GM21526 (cell line): ENCODE measurements at regions not wholly inside any gene's neighbourhood (a gene's known extent, or its start where the extent isn't known, plus 50 kb on each side); places are given as distances from the start of the nearest gene placed in this dataset.
"Not testable (repeated sequence)": the region's sequence is repeated elsewhere in the genome, so short reads cannot be mapped to it uniquely, and the experiment has no call there.

ENCODE experiments used
- ATAC-seq: cut with Tn5 transposase; IDR thresholded peaks from one replicate; pipeline ENCODE4 v1.9.1; 2021; ENCODE audit warnings: moderate library complexity; ENCODE audit not compliant: unreplicated experiment, low FRiP score

GRCh38 chr1:187680823-187681222 lies 852.1 kb downstream of the PLA2G4A start:
- ATAC-seq: no peak

GRCh38 chr1:187682112-187682511 lies 853.4 kb downstream of the PLA2G4A start:
- ATAC-seq: no peak

GRCh38 chr1:187685333-187685732 lies 856.6 kb downstream of the PLA2G4A start:
- ATAC-seq: no peak

- no peak for ATAC-seq
These were observed 860.4 kb downstream of the PLA2G4A start for GRCh38 chr1:187689129-187689528.

GRCh38 chr1:187691439-187691838 lies 862.7 kb downstream of the PLA2G4A start:
- no peak for ATAC-seq

GRCh38 chr1:187692799-187693198 lies 864.0 kb downstream of the PLA2G4A start:
- no peak for ATAC-seq

GRCh38 chr1:187696073-187696472 lies 867.3 kb downstream of the PLA2G4A start:
- ATAC-seq: no peak

- not testable (repeated sequence) for ATAC-seq
These were observed 874.7 kb downstream of the PLA2G4A start for GRCh38 chr1:187703138-187704130.

GRCh38 chr1:187714470-187714869 lies 885.7 kb downstream of the PLA2G4A start:
- no peak for ATAC-seq

GRCh38 chr1:187715483-187715882 lies 886.7 kb downstream of the PLA2G4A start:
- ATAC-seq: no peak

GRCh38 chr1:187716160-187716559 lies 887.4 kb downstream of the PLA2G4A start:
- no peak for ATAC-seq

GRCh38 chr1:187718527-187718926 lies 889.8 kb downstream of the PLA2G4A start:
- ATAC-seq: no peak

- ATAC-seq: no peak
These were observed 892.5 kb downstream of the PLA2G4A start for GRCh38 chr1:187721216-187721615.

GRCh38 chr1:187725216-187725615 lies 896.5 kb downstream of the PLA2G4A start:
- ATAC-seq: no peak

- ATAC-seq: no peak
These were observed 904.5 kb downstream of the PLA2G4A start for GRCh38 chr1:187733232-187733631.

GRCh38 chr1:187734427-187734826 lies 905.7 kb downstream of the PLA2G4A start:
- no peak for ATAC-seq

- ATAC-seq: peak; percentile 87
These were observed 915.9 kb downstream of the PLA2G4A start for GRCh38 chr1:187744665-187745064.

- ATAC-seq: no peak
These were observed 926.8 kb downstream of the PLA2G4A start for GRCh38 chr1:187755536-187755935.

- ATAC-seq: not testable (repeated sequence)
These were observed 927.9 kb downstream of the PLA2G4A start for GRCh38 chr1:187756684-187757083.

GRCh38 chr1:187759825-187760333 lies 931.1 kb downstream of the PLA2G4A start:
- ATAC-seq: no peak

GRCh38 chr1:187762118-187762517 lies 933.4 kb downstream of the PLA2G4A start:
- ATAC-seq: no peak

- no peak for ATAC-seq
These were observed 934.7 kb downstream of the PLA2G4A start for GRCh38 chr1:187763465-187763864.
